ENCODE measurements at regions not wholly inside any gene's neighbourhood (a gene's known extent, or its start where the extent isn't known, plus 50 kb on each side); places are given as distances from the start of the nearest gene placed in this dataset.

DNA sequence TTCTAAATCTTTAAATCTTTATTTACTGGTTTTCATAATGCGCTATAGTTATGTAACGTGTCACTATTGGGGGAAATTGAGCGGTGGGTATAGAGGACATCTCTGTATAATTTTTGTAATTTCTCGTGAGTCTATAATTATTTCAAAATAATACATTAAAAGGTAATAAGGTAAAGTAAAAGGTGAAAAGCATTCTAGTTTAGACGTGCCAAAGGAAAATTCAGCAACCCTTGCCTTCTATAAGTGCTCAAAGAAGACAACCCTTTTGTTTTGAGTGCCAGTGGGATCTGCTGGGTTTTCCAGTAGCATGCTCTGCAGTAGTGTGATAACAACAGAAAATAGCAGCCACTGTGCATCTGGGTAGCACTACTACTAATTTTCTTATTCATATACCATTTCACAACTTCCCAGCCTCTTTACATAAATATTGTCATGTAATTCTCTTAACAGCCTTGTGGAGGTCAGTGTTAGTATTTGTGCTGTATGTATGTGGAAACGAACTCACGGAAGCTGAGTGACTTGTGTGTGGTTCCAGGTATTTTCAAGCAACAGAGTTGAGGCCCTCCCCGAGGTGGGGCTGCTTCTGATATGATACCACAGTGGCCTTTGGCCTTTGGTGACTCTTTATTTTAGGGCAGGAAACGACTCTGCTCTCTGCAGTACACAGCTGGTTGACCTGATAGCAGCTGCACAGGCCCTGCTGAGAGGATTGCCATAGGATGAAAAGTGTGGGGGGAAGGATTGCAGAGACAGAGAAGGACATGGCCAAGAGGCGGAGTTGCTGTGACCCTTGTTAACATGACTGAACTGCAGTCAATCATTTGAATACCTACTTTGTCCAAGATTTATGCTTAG lies 104.5 kb downstream of the TDRD15 start:
- in situ Hi-C loops (cut with HindIII; ENCODE audit: low pct_unique_long_range_greater_than_20kb, low sequenced_read_pairs), result no loop called here
- CTCF ChIA-PET, result no interaction called here
- no peak for ATAC-seq
- H3K27ac ChIP-seq (ENCODE audit: low read length), result no peak overlapping the region
- H3K9me3 ChIP-seq (ENCODE audit: control insufficient read depth, insufficient read depth, low read depth, low read length), result no peaks in the 10 kb centered on the region
- no peak overlapping the region for H3K4me3 ChIP-seq (ENCODE audit: low read depth in 2 of 2, low read length in 2 of 2)
- no peaks in the 10 kb centered on the region for H3K36me3 ChIP-seq (ENCODE audit: control insufficient read depth, insufficient read depth, low read length)
- no peaks in the 10 kb centered on the region for H3K27me3 ChIP-seq (ENCODE audit: control insufficient read depth, insufficient read depth, low read length)
- TF ChIP-seq, protein P1, sequence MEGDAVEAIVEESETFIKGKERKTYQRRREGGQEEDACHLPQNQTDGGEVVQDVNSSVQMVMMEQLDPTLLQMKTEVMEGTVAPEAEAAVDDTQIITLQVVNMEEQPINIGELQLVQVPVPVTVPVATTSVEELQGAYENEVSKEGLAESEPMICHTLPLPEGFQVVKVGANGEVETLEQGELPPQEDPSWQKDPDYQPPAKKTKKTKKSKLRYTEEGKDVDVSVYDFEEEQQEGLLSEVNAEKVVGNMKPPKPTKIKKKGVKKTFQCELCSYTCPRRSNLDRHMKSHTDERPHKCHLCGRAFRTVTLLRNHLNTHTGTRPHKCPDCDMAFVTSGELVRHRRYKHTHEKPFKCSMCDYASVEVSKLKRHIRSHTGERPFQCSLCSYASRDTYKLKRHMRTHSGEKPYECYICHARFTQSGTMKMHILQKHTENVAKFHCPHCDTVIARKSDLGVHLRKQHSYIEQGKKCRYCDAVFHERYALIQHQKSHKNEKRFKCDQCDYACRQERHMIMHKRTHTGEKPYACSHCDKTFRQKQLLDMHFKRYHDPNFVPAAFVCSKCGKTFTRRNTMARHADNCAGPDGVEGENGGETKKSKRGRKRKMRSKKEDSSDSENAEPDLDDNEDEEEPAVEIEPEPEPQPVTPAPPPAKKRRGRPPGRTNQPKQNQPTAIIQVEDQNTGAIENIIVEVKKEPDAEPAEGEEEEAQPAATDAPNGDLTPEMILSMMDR (IDR thresholded peaks at IDR 0.05), result no peak
- TF ChIP-seq POLR2AphosphoS5 (IDR thresholded peaks at IDR 0.05; ENCODE audit: low read depth, low read length), result no peak
- no peak for TF ChIP-seq TCF7L2 (IDR thresholded peaks at IDR 0.05; ENCODE audit: low read depth, low read length)
- TF ChIP-seq, protein P2, sequence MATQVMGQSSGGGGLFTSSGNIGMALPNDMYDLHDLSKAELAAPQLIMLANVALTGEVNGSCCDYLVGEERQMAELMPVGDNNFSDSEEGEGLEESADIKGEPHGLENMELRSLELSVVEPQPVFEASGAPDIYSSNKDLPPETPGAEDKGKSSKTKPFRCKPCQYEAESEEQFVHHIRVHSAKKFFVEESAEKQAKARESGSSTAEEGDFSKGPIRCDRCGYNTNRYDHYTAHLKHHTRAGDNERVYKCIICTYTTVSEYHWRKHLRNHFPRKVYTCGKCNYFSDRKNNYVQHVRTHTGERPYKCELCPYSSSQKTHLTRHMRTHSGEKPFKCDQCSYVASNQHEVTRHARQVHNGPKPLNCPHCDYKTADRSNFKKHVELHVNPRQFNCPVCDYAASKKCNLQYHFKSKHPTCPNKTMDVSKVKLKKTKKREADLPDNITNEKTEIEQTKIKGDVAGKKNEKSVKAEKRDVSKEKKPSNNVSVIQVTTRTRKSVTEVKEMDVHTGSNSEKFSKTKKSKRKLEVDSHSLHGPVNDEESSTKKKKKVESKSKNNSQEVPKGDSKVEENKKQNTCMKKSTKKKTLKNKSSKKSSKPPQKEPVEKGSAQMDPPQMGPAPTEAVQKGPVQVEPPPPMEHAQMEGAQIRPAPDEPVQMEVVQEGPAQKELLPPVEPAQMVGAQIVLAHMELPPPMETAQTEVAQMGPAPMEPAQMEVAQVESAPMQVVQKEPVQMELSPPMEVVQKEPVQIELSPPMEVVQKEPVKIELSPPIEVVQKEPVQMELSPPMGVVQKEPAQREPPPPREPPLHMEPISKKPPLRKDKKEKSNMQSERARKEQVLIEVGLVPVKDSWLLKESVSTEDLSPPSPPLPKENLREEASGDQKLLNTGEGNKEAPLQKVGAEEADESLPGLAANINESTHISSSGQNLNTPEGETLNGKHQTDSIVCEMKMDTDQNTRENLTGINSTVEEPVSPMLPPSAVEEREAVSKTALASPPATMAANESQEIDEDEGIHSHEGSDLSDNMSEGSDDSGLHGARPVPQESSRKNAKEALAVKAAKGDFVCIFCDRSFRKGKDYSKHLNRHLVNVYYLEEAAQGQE (IDR thresholded peaks at IDR 0.05; ENCODE audit: insufficient read depth in 1 of 2, low read depth in 2 of 2, low read length in 1 of 2), result no peak
- no peak for TF ChIP-seq SIN3A (IDR thresholded peaks at IDR 0.05; ENCODE audit: borderline replicate concordance, insufficient read depth, low read depth, low read length)
- no TSS peak for BruUV-seq (replicated peaks)
- intact Hi-C loops (cut with micrococcal nuclease; ENCODE audit: unreplicated experiment), result no loop called here
- no peaks in the 10 kb centered on the region for H3K4me1 ChIP-seq (ENCODE audit: control insufficient read depth, insufficient read depth, low read length)
- no peak for DNase-seq (ENCODE audit: low read depth, low spot score)
- POLR2A ChIA-PET, result no interaction called here

DNA sequence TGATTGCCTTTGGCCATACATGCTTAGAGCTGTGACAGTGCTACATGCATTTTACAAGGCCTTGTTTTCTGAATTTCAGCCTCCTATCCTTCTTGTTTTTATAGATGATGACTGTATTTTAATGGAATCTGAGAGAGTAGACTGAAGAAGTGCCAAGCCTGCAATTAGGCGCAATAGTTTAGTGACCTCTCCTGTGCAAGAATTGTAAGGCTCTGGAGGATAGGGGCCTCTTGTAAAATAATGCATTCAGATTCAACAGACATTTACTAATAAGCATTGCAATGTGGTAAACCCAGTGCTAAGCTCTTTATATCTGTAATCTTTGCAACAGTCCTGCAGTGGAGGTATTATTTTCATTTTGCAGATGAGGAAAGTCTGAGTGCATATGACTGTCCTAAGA lies 105.5 kb downstream of the TDRD15 start:
- H3K36me3 ChIP-seq (ENCODE audit: control insufficient read depth, insufficient read depth, low read length), result no peaks in the 10 kb centered on the region
- POLR2A ChIA-PET, result no interaction called here
- H3K4me1 ChIP-seq (ENCODE audit: control insufficient read depth, insufficient read depth, low read length), result no peaks in the 10 kb centered on the region
- in situ Hi-C loops (cut with HindIII; ENCODE audit: low pct_unique_long_range_greater_than_20kb, low sequenced_read_pairs), result no loop called here
- no peak overlapping the region for H3K4me3 ChIP-seq (ENCODE audit: low read depth in 2 of 2, low read length in 2 of 2)
- no peaks in the 10 kb centered on the region for H3K27me3 ChIP-seq (ENCODE audit: control insufficient read depth, insufficient read depth, low read length)
- no peaks in the 10 kb centered on the region for H3K9me3 ChIP-seq (ENCODE audit: control insufficient read depth, insufficient read depth, low read depth, low read length)
- BruUV-seq (replicated peaks), result no TSS peak
- no peak for DNase-seq (ENCODE audit: low read depth, low spot score)
- no peak overlapping the region for H3K27ac ChIP-seq (ENCODE audit: low read length)
- TF ChIP-seq SIN3A (IDR thresholded peaks at IDR 0.05; ENCODE audit: borderline replicate concordance, insufficient read depth, low read depth, low read length) (no peak), POLR2AphosphoS5 (IDR thresholded peaks at IDR 0.05; ENCODE audit: low read depth, low read length) (no peak), TCF7L2 (IDR thresholded peaks at IDR 0.05; ENCODE audit: low read depth, low read length) (no peak)
- TF ChIP-seq, protein P1 (IDR thresholded peaks at IDR 0.05), result no peak
- TF ChIP-seq, protein P2 (IDR thresholded peaks at IDR 0.05; ENCODE audit: insufficient read depth in 1 of 2, low read depth in 2 of 2, low read length in 1 of 2), result no peak
- CTCF ChIA-PET, result no interaction called here
- intact Hi-C loops (cut with micrococcal nuclease; ENCODE audit: unreplicated experiment), result no loop called here
- ATAC-seq, result no peak

Measured in Panc1 (cell line).